CD14-positive monocyte (primary cell): ENCODE measurements at regions not wholly inside any gene's neighbourhood (a gene's known extent, or its start where the extent isn't known, plus 50 kb on each side); places are given as distances from the start of the nearest gene placed in this dataset.

Experiments
- DNase-seq, 3 donors: peaks; one replicate each; pipeline ENCODE4 v3.0.0-alpha.2; 2011 to 2022
- H2AFZ ChIP-seq: 2 replicates; pipeline ENCODE4 v1.6.0; 2012; ENCODE audit warnings: mild to moderate bottlenecking, low read depth, low read length, inconsistent platforms; ENCODE audit not compliant: insufficient read depth, poor library complexity, severe bottlenecking
- H3K27ac ChIP-seq, 2 donors: 1 replicate in 1 of 2; 2 replicates in 1 of 2; pipeline ENCODE4 v1.5.1; 2012 to 2013; ENCODE audit warnings: low read length in 2 of 2, control low read depth in 1 of 2, inconsistent platforms in 1 of 2, low read depth in 1 of 2, mild to moderate bottlenecking in 1 of 2
- H3K27me3 ChIP-seq, 2 donors: one replicate each; pipeline versions ENCODE4 v1.6.0 to v1.6.1; 2011 to 2013; ENCODE audit warnings: low read length in 2 of 2; ENCODE audit not compliant: control insufficient read depth in 2 of 2, insufficient read depth in 2 of 2
- H3K36me3 ChIP-seq, 2 donors: replicated peaks in 1 of 2; 1 replicate in 1 of 2; 2 replicates in 1 of 2; pipeline versions ENCODE4 v1.5.1 to v1.6.1; 2012 to 2013; ENCODE audit warnings: low read length in 2 of 2, control low read depth in 1 of 2, inconsistent platforms in 1 of 2, mild to moderate bottlenecking in 1 of 2; ENCODE audit not compliant: insufficient read depth in 2 of 2, control insufficient read depth in 1 of 2
- H3K4me1 ChIP-seq, 2 donors: 1 replicate in 1 of 2; 2 replicates in 1 of 2; pipeline versions ENCODE4 v1.5.1 to v1.6.1; 2012 to 2013; ENCODE audit warnings: low read length in 2 of 2, control low read depth in 1 of 2, inconsistent platforms in 1 of 2, mild to moderate bottlenecking in 1 of 2, moderate library complexity in 1 of 2; ENCODE audit not compliant: insufficient read depth in 2 of 2, control insufficient read depth in 1 of 2
- H3K4me2 ChIP-seq: replicated peaks from 2 replicates; pipeline ENCODE3; 2012; ENCODE audit warnings: low read length, moderate library complexity, mild to moderate bottlenecking; ENCODE audit not compliant: poor library complexity, severe bottlenecking; ENCODE audit errors: extremely low read depth
- H3K4me3 ChIP-seq, 3 experiments: fragments of 200-600 bp in 1 of 3; sonication (generic) in 1 of 3; replicated peaks in 1 of 3; 1 replicate in 2 of 3; 2 replicates in 1 of 3; pipeline ENCODE4 v1.5.1; 2011 to 2013; ENCODE audit warnings: low read length in 3 of 3, mild to moderate bottlenecking in 3 of 3, control low read depth in 2 of 3, low read depth in 2 of 3, inconsistent platforms in 1 of 3, moderate library complexity in 1 of 3
- H3K79me2 ChIP-seq: 2 replicates; pipeline ENCODE4 v1.6.0; 2012; ENCODE audit warnings: mild to moderate bottlenecking, control low read depth, inconsistent platforms, low read length, moderate library complexity; ENCODE audit not compliant: insufficient read depth
- H3K9ac ChIP-seq: 2 replicates; pipeline ENCODE4 v1.6.0; 2017; ENCODE audit warnings: low read length, mild to moderate bottlenecking; ENCODE audit not compliant: insufficient read depth, poor library complexity, severe bottlenecking
- H3K9me3 ChIP-seq, 2 donors: replicated peaks in 1 of 2; 1 replicate in 1 of 2; 2 replicates in 1 of 2; pipeline versions ENCODE4 v1.5.1 to v1.6.1; 2012 to 2013; ENCODE audit warnings: low read length in 2 of 2, control low read depth in 1 of 2; ENCODE audit not compliant: control insufficient read depth in 1 of 2, insufficient read depth in 1 of 2
- H4K20me1 ChIP-seq: 2 replicates; pipeline ENCODE4 v1.6.0; 2012; ENCODE audit warnings: mild to moderate bottlenecking, low read length, control low read depth, moderate library complexity; ENCODE audit not compliant: insufficient read depth
- H3K27ac Mint-ChIP-seq, 7 donors: one replicate each; pipeline ENCODE4 v1.8.0; 2020; ENCODE audit warnings: mild to moderate bottlenecking in 7 of 7, mixed read lengths in 7 of 7, moderate library complexity in 6 of 7, inconsistent platforms in 2 of 7
- H3K27me3 Mint-ChIP-seq, 3 donors: one replicate each; pipeline ENCODE4 v1.8.0; 2021 to 2022; ENCODE audit warnings: low read depth in 3 of 3, mild to moderate bottlenecking in 3 of 3, mixed read lengths in 3 of 3, moderate library complexity in 3 of 3, inconsistent platforms in 1 of 3
- H3K36me3 Mint-ChIP-seq, 2 donors: one replicate each; pipeline ENCODE4 v1.8.0; 2020; ENCODE audit warnings: mixed read lengths in 2 of 2, inconsistent platforms in 1 of 2, mild to moderate bottlenecking in 1 of 2
- H3K4me1 Mint-ChIP-seq: one replicate; pipeline ENCODE4 v1.8.0; 2020; ENCODE audit warnings: mild to moderate bottlenecking, mixed read lengths
- H3K4me3 Mint-ChIP-seq, 2 donors: one replicate each; pipeline ENCODE4 v1.8.0; 2020; ENCODE audit warnings: mild to moderate bottlenecking in 2 of 2, mixed read lengths in 2 of 2, moderate library complexity in 1 of 2
- H3K9me3 Mint-ChIP-seq, 7 donors: one replicate each; pipeline ENCODE4 v1.8.0; 2020 to 2022; ENCODE audit warnings: mixed read lengths in 7 of 7, mild to moderate bottlenecking in 6 of 7, moderate library complexity in 6 of 7, inconsistent platforms in 2 of 7
- WGBS: methylation state at CpG from one replicate; pipeline ENCODE4 v1.1.5; 2013; ENCODE audit warnings: missing lambda C conversion rate; ENCODE audit not compliant: insufficient coverage; 5-methylcytosine and 5-hydroxymethylcytosine counted together
- intact Hi-C, 2 donors: fragments of 100-400 bp; cut with micrococcal nuclease; formaldehyde crosslinking; loops; one replicate each; pipeline versions ENCODE4 v1.15.0 to v1.15.1; 2023
- TF ChIP-seq, protein P1 (sequence below): fragments of 200-600 bp; IDR thresholded peaks from one replicate; pipeline ENCODE4 v1.8.0; 2022; ENCODE audit warnings: antibody characterized with exemption, mild to moderate bottlenecking

GRCh38 chr1:219445864-219446263, 167.0 kb downstream of the ZC3H11B start:
- H3K4me1 ChIP-seq: peaks cover 0 to 7% of the 10 kb centered on the region in 2 donors
- intact Hi-C loops: no loop called here
- H3K9me3 Mint-ChIP-seq: peaks cover 0 to 3% (median 0%) of the 10 kb centered on the region in 7 donors
- no peak for DNase-seq
- H3K27ac Mint-ChIP-seq: peak overlapping the region in 1 of 7 donors; percentile 62
- no peaks in the 10 kb centered on the region for H3K36me3 ChIP-seq
- peaks cover 16% of the 10 kb centered on the region for H3K4me1 Mint-ChIP-seq
- no CpG with 5 or more reads among the region's 2 CpGs for WGBS
- H3K9ac ChIP-seq: no peak overlapping the region
- H3K36me3 Mint-ChIP-seq: no peaks in the 10 kb centered on the region
- H2AFZ ChIP-seq: no peak overlapping the region
- peaks cover 2 to 3% of the 10 kb centered on the region in 2 donors for H3K27me3 ChIP-seq
- no peak overlapping the region for H3K4me3 Mint-ChIP-seq
- no peak overlapping the region for H3K27ac ChIP-seq
- no peak overlapping the region for H3K4me3 ChIP-seq
- H3K79me2 ChIP-seq: no peaks in the 10 kb centered on the region
- no peaks in the 10 kb centered on the region for H4K20me1 ChIP-seq
- H3K4me2 ChIP-seq: no peak overlapping the region
- H3K9me3 ChIP-seq: no peaks in the 10 kb centered on the region
- peaks cover 4 to 19% (median 10%) of the 10 kb centered on the region in 3 donors for H3K27me3 Mint-ChIP-seq
- TF ChIP-seq, protein P1, sequence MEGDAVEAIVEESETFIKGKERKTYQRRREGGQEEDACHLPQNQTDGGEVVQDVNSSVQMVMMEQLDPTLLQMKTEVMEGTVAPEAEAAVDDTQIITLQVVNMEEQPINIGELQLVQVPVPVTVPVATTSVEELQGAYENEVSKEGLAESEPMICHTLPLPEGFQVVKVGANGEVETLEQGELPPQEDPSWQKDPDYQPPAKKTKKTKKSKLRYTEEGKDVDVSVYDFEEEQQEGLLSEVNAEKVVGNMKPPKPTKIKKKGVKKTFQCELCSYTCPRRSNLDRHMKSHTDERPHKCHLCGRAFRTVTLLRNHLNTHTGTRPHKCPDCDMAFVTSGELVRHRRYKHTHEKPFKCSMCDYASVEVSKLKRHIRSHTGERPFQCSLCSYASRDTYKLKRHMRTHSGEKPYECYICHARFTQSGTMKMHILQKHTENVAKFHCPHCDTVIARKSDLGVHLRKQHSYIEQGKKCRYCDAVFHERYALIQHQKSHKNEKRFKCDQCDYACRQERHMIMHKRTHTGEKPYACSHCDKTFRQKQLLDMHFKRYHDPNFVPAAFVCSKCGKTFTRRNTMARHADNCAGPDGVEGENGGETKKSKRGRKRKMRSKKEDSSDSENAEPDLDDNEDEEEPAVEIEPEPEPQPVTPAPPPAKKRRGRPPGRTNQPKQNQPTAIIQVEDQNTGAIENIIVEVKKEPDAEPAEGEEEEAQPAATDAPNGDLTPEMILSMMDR: no peak

DNA sequence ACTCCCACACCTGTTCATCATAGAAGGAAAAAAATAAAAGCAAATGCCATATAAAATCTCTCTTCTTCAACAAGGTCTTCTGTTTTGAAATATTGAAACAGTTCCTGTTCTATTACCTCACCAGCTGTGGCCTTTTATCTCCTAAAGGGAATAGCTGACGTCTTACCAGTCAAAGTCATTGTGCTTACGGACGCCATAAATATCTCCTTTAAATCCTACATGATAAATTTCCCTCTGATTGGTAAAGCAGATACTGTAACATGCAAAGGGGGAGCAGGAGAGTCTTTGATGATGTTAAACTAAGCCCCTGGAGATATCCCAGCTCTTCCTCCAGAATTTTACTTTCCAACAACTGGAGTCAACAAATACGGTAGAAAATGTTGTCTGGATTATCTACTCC, 168.4 kb downstream of the ZC3H11B start:
- Histone ChIP-seq H3K36me3 (no peaks in the 10 kb centered on the region), H4K20me1 (no peaks in the 10 kb centered on the region), H3K4me3 (no peak overlapping the region), H2AFZ (no peak overlapping the region), H3K4me1 (peaks cover 0 to 7% of the 10 kb centered on the region in 2 donors), H3K9ac (no peak overlapping the region), H3K9me3 (no peaks in the 10 kb centered on the region), H3K27me3 (peaks cover 0 to 2% of the 10 kb centered on the region in 2 donors), H3K4me2 (no peak overlapping the region), H3K79me2 (no peaks in the 10 kb centered on the region), H3K27ac (no peak overlapping the region)
- Mint-ChIP-seq H3K27me3 (peaks cover 2 to 16% (median 12%) of the 10 kb centered on the region in 3 donors), H3K4me3 (no peak overlapping the region), H3K9me3 (peaks cover 0 to 2% (median 0%) of the 10 kb centered on the region in 7 donors), H3K4me1 (peaks cover 16% of the 10 kb centered on the region), H3K27ac (no peak overlapping the region), H3K36me3 (no peaks in the 10 kb centered on the region)
- DNase-seq: no peak
- TF ChIP-seq, protein P1: no peak
- intact Hi-C loops: no loop called here
- WGBS: no CpG with 5 or more reads among the region's 4 CpGs
